GM19328 (cell line): ENCODE measurements at regions not wholly inside any gene's neighbourhood (a gene's known extent, or its start where the extent isn't known, plus 50 kb on each side); places are given as distances from the start of the nearest gene placed in this dataset.
"Not testable (repeated sequence)": the region's sequence is repeated elsewhere in the genome, so short reads cannot be mapped to it uniquely, and the experiment has no call there.

Experiments used
- ATAC-seq: cut with Tn5 transposase; IDR thresholded peaks from one replicate; pipeline ENCODE4 v1.9.1; 2021; ENCODE audit warnings: mild to moderate bottlenecking, moderate library complexity; ENCODE audit not compliant: unreplicated experiment

GRCh38 chr16:72598696-72599095, 426.7 kb upstream of the PMFBP1 start:
- ATAC-seq, result no peak

- ATAC-seq, result no peak
Observed at GRCh38 chr16:72597938-72598337, 426.0 kb upstream of the PMFBP1 start.

GRCh38 chr16:72596373-72596772, 424.4 kb upstream of the PMFBP1 start:
- no peak for ATAC-seq

- peak; percentile 68 for ATAC-seq
Observed at GRCh38 chr16:72590151-72590937, 418.4 kb upstream of the PMFBP1 start.

GRCh38 chr16:72588551-72588950, 416.6 kb upstream of the PMFBP1 start:
- no peak for ATAC-seq

- ATAC-seq, result not testable (repeated sequence)
Observed at GRCh38 chr16:72578061-72578460, 406.1 kb upstream of the PMFBP1 start.

GRCh38 chr16:72576189-72576588, 404.2 kb upstream of the PMFBP1 start:
- ATAC-seq, result no peak

GRCh38 chr16:72569677-72570076, 397.7 kb upstream of the PMFBP1 start:
- ATAC-seq, result no peak

- ATAC-seq, result no peak
Observed at GRCh38 chr16:72568502-72568901, 396.5 kb upstream of the PMFBP1 start.

- ATAC-seq, result no peak
Observed at GRCh38 chr16:72566174-72566573, 394.2 kb upstream of the PMFBP1 start.

GRCh38 chr16:72565106-72565505, 393.2 kb upstream of the PMFBP1 start:
- no peak for ATAC-seq

- ATAC-seq, result no peak
Observed at GRCh38 chr16:72560617-72561016, 388.7 kb upstream of the PMFBP1 start.

GRCh38 chr16:72558501-72558900, 386.5 kb upstream of the PMFBP1 start:
- no peak for ATAC-seq

GRCh38 chr16:72554935-72555334, 383.0 kb upstream of the PMFBP1 start:
- ATAC-seq, result no peak

GRCh38 chr16:72552654-72553053, 380.7 kb upstream of the PMFBP1 start:
- ATAC-seq, result no peak

GRCh38 chr16:72551649-72552048, 379.7 kb upstream of the PMFBP1 start:
- no peak for ATAC-seq

- ATAC-seq, result no peak
Observed at GRCh38 chr16:72549878-72550277, 377.9 kb upstream of the PMFBP1 start.

- ATAC-seq, result no peak
Observed at GRCh38 chr16:72542102-72542501, 370.1 kb upstream of the PMFBP1 start.

GRCh38 chr16:72537664-72538063, 365.7 kb upstream of the PMFBP1 start:
- ATAC-seq, result no peak

- ATAC-seq, result no peak
Observed at GRCh38 chr16:72536723-72537435, 364.9 kb upstream of the PMFBP1 start.

GRCh38 chr16:72532906-72533410, 361.0 kb upstream of the PMFBP1 start:
- no peak for ATAC-seq

- ATAC-seq, result no peak
Observed at GRCh38 chr16:72530434-72530833, 358.5 kb upstream of the PMFBP1 start.
